GM19238 (cell line): ENCODE measurements at regions not wholly inside any gene's neighbourhood (a gene's known extent, or its start where the extent isn't known, plus 50 kb on each side); places are given as distances from the start of the nearest gene placed in this dataset.

Source experiments
- DNase-seq: peaks from one replicate; pipeline ENCODE4 v3.0.0; 2011; ENCODE audit warnings: low spot score; ENCODE audit not compliant: insufficient read length

- no peak for DNase-seq
Measured at GRCh38 chr17:72034000-72034399, 86.8 kb upstream of the SOX9 start.

- DNase-seq = no peak
Measured at GRCh38 chr17:72038427-72038826, 82.4 kb upstream of the SOX9 start.

GRCh38 chr17:72039490-72039889 is 81.3 kb upstream of the SOX9 start:
- DNase-seq = no peak

- no peak for DNase-seq
Measured at GRCh38 chr17:72046178-72046577, 74.6 kb upstream of the SOX9 start.

- DNase-seq = no peak
Measured at GRCh38 chr17:72046643-72047612, 73.9 kb upstream of the SOX9 start.

- DNase-seq = no peak
Measured at GRCh38 chr17:72049914-72050313, 70.9 kb upstream of the SOX9 start.

GRCh38 chr17:72053036-72053435 is 67.8 kb upstream of the SOX9 start:
- no peak for DNase-seq

- DNase-seq = no peak
Measured at GRCh38 chr17:72053449-72053848, 67.4 kb upstream of the SOX9 start.

GRCh38 chr17:72056155-72056554 is 64.7 kb upstream of the SOX9 start:
- no peak for DNase-seq

GRCh38 chr17:72056727-72057290 is 64.0 kb upstream of the SOX9 start:
- no peak for DNase-seq

GRCh38 chr17:72060084-72060483 is 60.7 kb upstream of the SOX9 start:
- DNase-seq = no peak

- DNase-seq = no peak
Measured at GRCh38 chr17:72063262-72063661, 57.6 kb upstream of the SOX9 start.

- no peak for DNase-seq
Measured at GRCh38 chr17:72063756-72064450, 56.9 kb upstream of the SOX9 start.

GRCh38 chr17:72064606-72065193 is 56.1 kb upstream of the SOX9 start:
- DNase-seq = no peak

GRCh38 chr17:72065556-72065955 is 55.3 kb upstream of the SOX9 start:
- DNase-seq = no peak

GRCh38 chr17:72068643-72069042 is 52.2 kb upstream of the SOX9 start:
- no peak for DNase-seq

GRCh38 chr17:72069586-72070202 is 51.1 kb upstream of the SOX9 start:
- DNase-seq = no peak
